ENCODE measurements at regions not wholly inside any gene's neighbourhood (a gene's known extent, or its start where the extent isn't known, plus 50 kb on each side); places are given as distances from the start of the nearest gene placed in this dataset.

DNA sequence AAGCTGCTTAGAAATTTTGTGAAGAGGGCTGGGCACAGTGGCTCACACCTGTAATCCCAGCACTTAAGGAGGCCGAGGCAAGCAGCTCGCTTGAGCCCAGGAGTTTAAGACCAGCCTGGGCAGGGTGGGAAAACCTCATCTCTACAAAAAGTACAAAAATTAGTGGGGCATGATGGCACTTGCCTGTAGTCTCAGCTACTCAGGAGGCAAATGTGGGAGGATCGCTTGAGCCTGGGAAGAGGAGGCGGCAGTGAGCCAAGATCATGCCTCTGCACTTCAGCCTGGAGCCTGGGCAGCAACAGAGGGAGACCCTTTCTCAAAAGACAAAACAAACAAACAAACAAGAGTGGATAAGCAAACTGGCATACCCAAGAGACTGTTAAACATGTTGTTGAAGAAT lies 308.3 kb upstream of the ADGRB3 start:
- Histone ChIP-seq H3K27me3 (ENCODE audit: control insufficient read depth in 2 of 2, insufficient read depth in 2 of 2, low read length in 2 of 2) (no peaks in the 10 kb centered on the region), H3K4me2 (ENCODE audit: insufficient read depth, low read length) (no peak overlapping the region), H3K9me1 (replicated peaks; ENCODE audit: control insufficient read depth, extremely low read depth, insufficient read depth, low read length) (no peaks in the 10 kb centered on the region), H3K4me1 (ENCODE audit: control insufficient read depth, extremely low read depth, insufficient read depth, low read length) (no peaks in the 10 kb centered on the region), H3K36me3 (ENCODE audit: control insufficient read depth in 2 of 2, extremely low read depth in 1 of 2, insufficient read depth in 2 of 2, low read length in 2 of 2) (no peaks in the 10 kb centered on the region), H2AFZ (ENCODE audit: low read depth, low read length) (no peak overlapping the region), H3K27ac (ENCODE audit: insufficient read depth, low read depth, low read length) (no peak overlapping the region), H4K20me1 (replicated peaks; ENCODE audit: control insufficient read depth, extremely low read depth, insufficient read depth, low read length) (no peaks in the 10 kb centered on the region), H3K79me2 (ENCODE audit: control insufficient read depth, insufficient read depth, low read length) (no peaks in the 10 kb centered on the region), H3K9ac (replicated peaks; ENCODE audit: extremely low read depth, insufficient read depth, low read length) (no peak overlapping the region), H3K4me3 (replicated peaks in 1 of 3; ENCODE audit: insufficient read depth in 1 of 3, low read depth in 1 of 3, low read length in 3 of 3) (no peak overlapping the region), H3K9me3 (replicated peaks; ENCODE audit: control insufficient read depth, insufficient read depth, low read length) (peaks cover 3% of the 10 kb centered on the region)
- intact Hi-C loops (cut with micrococcal nuclease), result no loop called here
- CTCF ChIA-PET, result no interaction called here
- no peak for FAIRE-seq
- TF ChIP-seq FOS (IDR thresholded peaks at IDR 0.05; ENCODE audit: borderline replicate concordance, insufficient read depth, low read length) (no peak), POLR2AphosphoS5 (IDR thresholded peaks at IDR 0.05; ENCODE audit: insufficient read depth, low read depth, low read length) (no peak), GATA2 (IDR thresholded peaks at IDR 0.05; ENCODE audit: insufficient read depth, insufficient read length, low read depth, low read length) (no peak), EZH2 (IDR thresholded peaks at IDR 0.05; ENCODE audit: borderline replicate concordance, low read depth, low read length, severe bottlenecking) (no peak), JUN (IDR thresholded peaks at IDR 0.05; ENCODE audit: borderline replicate concordance, insufficient read depth, insufficient read length, low read depth) (no peak), MYC (IDR thresholded peaks at IDR 0.05; ENCODE audit: low read depth, low read length) (no peak), POLR2A (IDR thresholded peaks at IDR 0.05; ENCODE audit: low read depth, low read length) (no peak)
- TF ChIP-seq, protein P1, sequence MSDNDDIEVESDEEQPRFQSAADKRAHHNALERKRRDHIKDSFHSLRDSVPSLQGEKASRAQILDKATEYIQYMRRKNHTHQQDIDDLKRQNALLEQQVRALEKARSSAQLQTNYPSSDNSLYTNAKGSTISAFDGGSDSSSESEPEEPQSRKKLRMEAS (IDR thresholded peaks at IDR 0.05; ENCODE audit: insufficient read depth, insufficient read length), result no peak
- TF ChIP-seq, protein P2, sequence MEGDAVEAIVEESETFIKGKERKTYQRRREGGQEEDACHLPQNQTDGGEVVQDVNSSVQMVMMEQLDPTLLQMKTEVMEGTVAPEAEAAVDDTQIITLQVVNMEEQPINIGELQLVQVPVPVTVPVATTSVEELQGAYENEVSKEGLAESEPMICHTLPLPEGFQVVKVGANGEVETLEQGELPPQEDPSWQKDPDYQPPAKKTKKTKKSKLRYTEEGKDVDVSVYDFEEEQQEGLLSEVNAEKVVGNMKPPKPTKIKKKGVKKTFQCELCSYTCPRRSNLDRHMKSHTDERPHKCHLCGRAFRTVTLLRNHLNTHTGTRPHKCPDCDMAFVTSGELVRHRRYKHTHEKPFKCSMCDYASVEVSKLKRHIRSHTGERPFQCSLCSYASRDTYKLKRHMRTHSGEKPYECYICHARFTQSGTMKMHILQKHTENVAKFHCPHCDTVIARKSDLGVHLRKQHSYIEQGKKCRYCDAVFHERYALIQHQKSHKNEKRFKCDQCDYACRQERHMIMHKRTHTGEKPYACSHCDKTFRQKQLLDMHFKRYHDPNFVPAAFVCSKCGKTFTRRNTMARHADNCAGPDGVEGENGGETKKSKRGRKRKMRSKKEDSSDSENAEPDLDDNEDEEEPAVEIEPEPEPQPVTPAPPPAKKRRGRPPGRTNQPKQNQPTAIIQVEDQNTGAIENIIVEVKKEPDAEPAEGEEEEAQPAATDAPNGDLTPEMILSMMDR (IDR thresholded peaks at IDR 0.05; ENCODE audit: extremely low read depth in 1 of 2, insufficient read depth in 1 of 2, low read depth in 1 of 2, low read length in 2 of 2), result no peak
- no TSS peak for BruUV-seq (replicated peaks)
- dilution Hi-C loops (cut with MboI; ENCODE audit: extremely low pct_ligation_motif_present, low sequenced_read_pairs), result no loop called here
- no peak for DNase-seq (ENCODE audit: low read depth, low spot score)
- POLR2A ChIA-PET, result no interaction called here

Measured in endothelial cell of umbilical vein (primary cell).